ENCODE measurements at regions not wholly inside any gene's neighbourhood (a gene's known extent, or its start where the extent isn't known, plus 50 kb on each side); places are given as distances from the start of the nearest gene placed in this dataset.

DNA sequence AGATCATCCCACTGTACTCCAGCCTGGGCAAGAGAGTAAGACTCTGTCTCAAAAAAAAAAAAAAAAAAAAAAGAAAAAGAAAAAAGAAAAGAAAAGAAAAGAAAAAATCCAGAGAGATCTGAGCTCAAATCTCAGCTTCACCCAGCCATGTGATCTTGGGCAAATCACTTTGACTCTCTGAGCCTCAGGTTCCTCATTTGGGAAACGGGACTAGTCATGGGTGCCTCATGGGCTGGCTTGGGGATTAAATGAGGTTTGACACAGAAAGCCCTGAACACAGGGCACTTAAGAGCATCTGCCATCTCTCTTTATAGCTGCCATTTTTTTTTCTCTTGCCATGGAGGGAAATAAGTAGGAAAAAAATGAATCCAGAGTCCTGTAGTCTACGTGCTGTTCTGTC, 86.2 kb upstream of the MYL2 start:
- WGBS, 2 donors = 56 to 59% methylated on average over 2 of the region's 2 CpGs
- ATAC-seq (ENCODE audit: insufficient read depth, low FRiP score) (no peak), DNase-seq (no peak)
- H3K27ac ChIP-seq (ENCODE audit: low read depth in 1 of 2, low read length in 1 of 2) = no peak overlapping the region
- H3K9me3 ChIP-seq (ENCODE audit: control insufficient read depth in 4 of 4, insufficient read depth in 3 of 4, low read length in 3 of 4) = peaks cover 0 to 4% (median 0%) of the 10 kb centered on the region in 4 donors
- peaks cover 0 to 4% (median 0%) of the 10 kb centered on the region in 3 donors for H3K27me3 ChIP-seq (ENCODE audit: control insufficient read depth in 3 of 3, insufficient read depth in 3 of 3, low read length in 2 of 3)
- H3K4me3 ChIP-seq = no peak overlapping the region
- H3K9ac ChIP-seq (ENCODE audit: insufficient read depth in 1 of 2, low read length in 2 of 2) = no peak overlapping the region
- TF ChIP-seq CTCF (IDR thresholded peaks at IDR 0.05; ENCODE audit: control extremely low read depth, extremely low read depth) = no peak
- H3K4me1 ChIP-seq (ENCODE audit: control insufficient read depth in 5 of 5, insufficient read depth in 5 of 5, low read length in 5 of 5) = no peaks in the 10 kb centered on the region
- no peaks in the 10 kb centered on the region for H3K36me3 ChIP-seq (ENCODE audit: control insufficient read depth in 4 of 4, insufficient read depth in 4 of 4, low read length in 4 of 4)

- Histone ChIP-seq H3K27ac (ENCODE audit: low read depth in 1 of 2, low read length in 1 of 2) (no peak overlapping the region), H3K4me3 (no peak overlapping the region), H3K4me1 (ENCODE audit: control insufficient read depth in 5 of 5, insufficient read depth in 5 of 5, low read length in 5 of 5) (no peaks in the 10 kb centered on the region), H3K27me3 (ENCODE audit: control insufficient read depth in 3 of 3, insufficient read depth in 3 of 3, low read length in 2 of 3) (no peaks in the 10 kb centered on the region), H3K36me3 (ENCODE audit: control insufficient read depth in 4 of 4, insufficient read depth in 4 of 4, low read length in 4 of 4) (no peaks in the 10 kb centered on the region), H3K9me3 (ENCODE audit: control insufficient read depth in 4 of 4, insufficient read depth in 3 of 4, low read length in 3 of 4) (peaks cover 0 to 19% (median 9%) of the 10 kb centered on the region in 4 donors), H3K9ac (ENCODE audit: insufficient read depth in 1 of 2, low read length in 2 of 2) (no peak overlapping the region)
- TF ChIP-seq CTCF (IDR thresholded peaks at IDR 0.05; ENCODE audit: control extremely low read depth, extremely low read depth) = no peak
- 81 to 94% methylated on average over 2 of the region's 2 CpGs for WGBS, 2 donors
- ATAC-seq (ENCODE audit: insufficient read depth, low FRiP score) (no peak), DNase-seq (no peak)
These were observed 78.6 kb upstream of the MYL2 start for GRCh38 chr12:110998971-110999370.

DNA sequence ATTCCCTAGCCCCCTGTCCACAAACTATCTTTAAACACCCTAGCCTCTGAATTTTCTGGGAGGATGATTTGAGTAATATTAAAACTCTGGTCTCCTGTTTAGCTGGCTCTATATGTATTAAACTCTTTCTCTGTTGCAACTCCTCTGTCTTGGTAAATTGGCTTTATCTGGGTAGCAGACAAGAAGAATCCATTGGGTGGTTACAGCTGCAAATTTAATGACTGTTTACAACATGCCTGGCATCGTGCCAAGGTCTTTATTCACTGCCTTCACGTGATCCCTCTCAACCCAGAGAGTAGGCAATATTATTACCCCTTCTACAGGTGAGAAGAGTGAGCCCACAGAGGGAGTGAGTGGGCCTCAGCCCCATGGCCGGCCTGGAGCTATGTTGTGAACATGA, 77.8 kb upstream of the MYL2 start:
- no peak overlapping the region for H3K27ac ChIP-seq (ENCODE audit: low read depth in 1 of 2, low read length in 1 of 2)
- H3K9ac ChIP-seq (ENCODE audit: insufficient read depth in 1 of 2, low read length in 2 of 2) = no peak overlapping the region
- H3K4me3 ChIP-seq = no peak overlapping the region
- no peaks in the 10 kb centered on the region for H3K27me3 ChIP-seq (ENCODE audit: control insufficient read depth in 3 of 3, insufficient read depth in 3 of 3, low read length in 2 of 3)
- peaks cover 0 to 19% (median 9%) of the 10 kb centered on the region in 4 donors for H3K9me3 ChIP-seq (ENCODE audit: control insufficient read depth in 4 of 4, insufficient read depth in 3 of 4, low read length in 3 of 4)
- DNase-seq (peak in 1 of 3 donors; percentile 1), ATAC-seq (ENCODE audit: insufficient read depth, low FRiP score) (no peak)
- TF ChIP-seq CTCF (IDR thresholded peaks at IDR 0.05; ENCODE audit: control extremely low read depth, extremely low read depth) = no peak
- H3K4me1 ChIP-seq (ENCODE audit: control insufficient read depth in 5 of 5, insufficient read depth in 5 of 5, low read length in 5 of 5) = no peaks in the 10 kb centered on the region
- 55 to 77% methylated on average over 3 of the region's 3 CpGs for WGBS, 2 donors
- no peaks in the 10 kb centered on the region for H3K36me3 ChIP-seq (ENCODE audit: control insufficient read depth in 4 of 4, insufficient read depth in 4 of 4, low read length in 4 of 4)

DNA sequence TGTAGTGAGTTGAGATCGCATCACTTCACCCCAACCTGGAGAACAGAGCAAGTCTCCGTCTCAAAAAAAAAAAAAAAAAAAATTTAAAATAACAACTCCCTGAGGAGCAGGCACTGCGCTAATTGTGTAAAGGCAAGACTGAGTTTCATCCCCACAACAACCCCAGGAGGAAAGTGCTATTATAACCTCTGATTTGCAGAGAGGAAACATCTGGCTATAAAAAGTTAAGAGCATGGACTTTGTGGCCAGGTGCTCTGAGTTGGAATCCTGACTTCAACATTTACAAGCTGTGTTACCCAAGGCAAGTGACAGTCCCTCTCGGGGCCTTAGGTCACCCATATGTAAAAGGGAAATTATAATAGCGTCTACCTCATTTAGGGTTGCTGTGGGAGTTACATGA, 76.0 kb upstream of the MYL2 start:
- Histone ChIP-seq H3K9me3 (ENCODE audit: control insufficient read depth in 4 of 4, insufficient read depth in 3 of 4, low read length in 3 of 4) (peaks cover 0 to 18% (median 8%) of the 10 kb centered on the region in 4 donors), H3K36me3 (ENCODE audit: control insufficient read depth in 4 of 4, insufficient read depth in 4 of 4, low read length in 4 of 4) (no peaks in the 10 kb centered on the region), H3K4me3 (no peak overlapping the region), H3K27me3 (ENCODE audit: control insufficient read depth in 3 of 3, insufficient read depth in 3 of 3, low read length in 2 of 3) (no peaks in the 10 kb centered on the region), H3K4me1 (ENCODE audit: control insufficient read depth in 5 of 5, insufficient read depth in 5 of 5, low read length in 5 of 5) (no peaks in the 10 kb centered on the region), H3K27ac (ENCODE audit: low read depth in 1 of 2, low read length in 1 of 2) (no peak overlapping the region), H3K9ac (ENCODE audit: insufficient read depth in 1 of 2, low read length in 2 of 2) (no peak overlapping the region)
- TF ChIP-seq CTCF (IDR thresholded peaks at IDR 0.05; ENCODE audit: control extremely low read depth, extremely low read depth) = no peak
- ATAC-seq (ENCODE audit: insufficient read depth, low FRiP score) (no peak), DNase-seq (no peak)
- WGBS, 2 donors = 86 to 88% methylated on average over 5 of the region's 5 CpGs

Data from lung (tissue), 11 donors.